Activated CD4-positive, alpha-beta T cell treated with anti-CD3 and anti-CD28 coated beads for 36 hours (primary cell): ENCODE measurements at regions not wholly inside any gene's neighbourhood (a gene's known extent, or its start where the extent isn't known, plus 50 kb on each side); places are given as distances from the start of the nearest gene placed in this dataset.
A peak's percentile ranks its signal among the peaks of the same experiment; 100 is the strongest.

Experiments
- ATAC-seq: fragments of 200-7000 bp; cut with Tn5 transposase; one replicate; pipeline ENCODE4 v1.10.0; 2021; ENCODE audit warnings: mild to moderate bottlenecking, moderate library complexity
- CTCF ChIA-PET: fragments of 350-600 bp; sonication (Branson Sonifier 250); formaldehyde crosslinking; loops from one replicate; lab custom pipeline; 2021; ENCODE audit warnings: antibody characterized with exemption; lab: Charles Lee
- POLR2A ChIA-PET: fragments of 350-600 bp; sonication (Branson Sonifier 250); formaldehyde crosslinking; loops from one replicate; lab custom pipeline; 2021; ENCODE audit warnings: antibody characterized with exemption, inconsistent platforms; lab: Charles Lee
- DNase-seq: peaks from one replicate; pipeline ENCODE4 v3.0.0-alpha.2; 2020
- H3K27ac Mint-ChIP-seq: one replicate; pipeline ENCODE4 v1.8.0; 2021; ENCODE audit warnings: mixed read lengths
- H3K27me3 Mint-ChIP-seq: one replicate; pipeline ENCODE4 v1.8.0; 2021; ENCODE audit warnings: mixed read lengths
- H3K36me3 Mint-ChIP-seq: one replicate; pipeline ENCODE4 v1.8.0; 2021; ENCODE audit warnings: low read depth, mixed read lengths
- H3K4me1 Mint-ChIP-seq: one replicate; pipeline ENCODE4 v1.8.0; 2021; ENCODE audit warnings: mixed read lengths
- H3K4me3 Mint-ChIP-seq: one replicate; pipeline ENCODE4 v1.8.0; 2021; ENCODE audit warnings: mild to moderate bottlenecking, moderate library complexity, mixed read lengths
- H3K9me3 Mint-ChIP-seq: one replicate; pipeline ENCODE4 v1.8.0; 2021; ENCODE audit warnings: low read depth, mixed read lengths
- intact Hi-C, 2 experiments: fragments of 100-400 bp; cut with DNase I in 1 of 2; cut with micrococcal nuclease in 1 of 2; formaldehyde crosslinking; loops; one replicate each; pipeline versions ENCODE4 v1.14.2 to v1.15.1; 2022 to 2024; cut with DNase I, micrococcal nuclease

DNA sequence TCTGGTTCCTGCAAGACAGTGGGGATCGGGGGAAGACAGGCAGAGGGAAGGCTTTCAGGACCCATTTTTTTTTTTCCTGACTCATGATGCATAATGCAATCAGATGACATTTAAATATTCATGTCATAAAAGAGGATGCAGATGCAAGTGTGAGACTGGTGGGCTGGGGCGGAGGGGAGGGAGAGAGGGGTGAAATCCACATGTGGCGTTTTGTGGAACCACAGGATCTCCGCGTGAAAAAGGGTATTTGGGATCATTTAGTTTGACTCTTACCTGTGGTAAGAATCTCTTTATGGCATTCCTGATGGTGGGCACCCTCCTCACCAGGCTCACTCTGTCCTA lies 249.3 kb upstream of the CSF3R start:
- H3K27me3 Mint-ChIP-seq, result peaks cover 21% of the 10 kb centered on the region
- DNase-seq, result no peak
- H3K9me3 Mint-ChIP-seq, result no peaks in the 10 kb centered on the region
- no peaks in the 10 kb centered on the region for H3K4me1 Mint-ChIP-seq
- CTCF ChIA-PET, result no interaction called here
- H3K4me3 Mint-ChIP-seq, result no peak overlapping the region
- POLR2A ChIA-PET, result no interaction called here
- ATAC-seq, result no peak
- H3K27ac Mint-ChIP-seq, result no peak overlapping the region
- intact Hi-C loops, result no loop called here
- H3K36me3 Mint-ChIP-seq, result no peaks in the 10 kb centered on the region

DNA sequence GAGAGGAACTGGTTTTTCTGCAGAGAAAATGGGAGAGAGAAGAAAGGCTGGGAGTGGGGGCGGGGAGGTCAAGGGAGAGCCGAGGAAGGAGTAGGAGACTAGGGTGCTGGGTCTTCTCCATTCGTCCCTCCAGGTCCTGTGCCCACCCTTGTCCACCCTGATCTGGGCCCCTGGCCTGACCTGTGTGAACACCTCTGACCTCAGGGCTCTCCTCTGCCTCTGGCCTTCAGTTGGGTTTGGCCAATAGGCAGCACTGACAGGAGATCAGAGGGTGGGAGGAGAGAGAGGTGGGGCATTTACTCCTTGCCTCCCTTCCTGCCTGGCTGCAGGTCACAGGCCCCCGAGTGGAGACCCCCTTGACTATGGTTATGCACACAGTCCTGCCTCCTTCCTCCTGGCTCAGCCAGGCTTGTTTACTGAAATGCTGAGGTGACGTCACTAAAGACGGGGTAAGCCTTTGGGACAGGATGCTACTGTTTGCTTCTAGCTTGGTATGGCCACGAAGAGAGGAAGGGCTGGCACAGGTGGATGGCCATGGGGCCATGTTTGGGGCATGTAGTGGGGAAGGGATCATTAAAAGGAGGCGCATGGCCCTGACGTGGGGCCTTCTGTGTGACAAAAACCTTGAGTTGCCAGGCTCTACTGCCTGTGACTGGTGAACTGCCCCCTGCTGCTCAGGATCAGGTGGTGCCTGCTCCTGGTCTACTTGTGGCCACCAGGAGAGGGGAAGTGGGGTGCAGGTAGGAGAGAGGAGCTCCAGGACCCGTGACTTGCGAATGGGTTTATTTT lies 248.7 kb upstream of the CSF3R start:
- ChIA-PET CTCF (interaction anchor here (0.7 kb wide), 1 partner anchor 13 kb away, joined by 3 read pairs; no protein-coding TSS in a partner anchor), POLR2A (no interaction called here)
- Mint-ChIP-seq H3K27me3 (peaks cover 18% of the 10 kb centered on the region), H3K36me3 (no peaks in the 10 kb centered on the region), H3K4me1 (no peaks in the 10 kb centered on the region), H3K4me3 (no peak overlapping the region), H3K9me3 (no peaks in the 10 kb centered on the region), H3K27ac (no peak overlapping the region)
- intact Hi-C loops, result no loop called here
- DNase-seq (peak; percentile 15), ATAC-seq (no peak)

DNA sequence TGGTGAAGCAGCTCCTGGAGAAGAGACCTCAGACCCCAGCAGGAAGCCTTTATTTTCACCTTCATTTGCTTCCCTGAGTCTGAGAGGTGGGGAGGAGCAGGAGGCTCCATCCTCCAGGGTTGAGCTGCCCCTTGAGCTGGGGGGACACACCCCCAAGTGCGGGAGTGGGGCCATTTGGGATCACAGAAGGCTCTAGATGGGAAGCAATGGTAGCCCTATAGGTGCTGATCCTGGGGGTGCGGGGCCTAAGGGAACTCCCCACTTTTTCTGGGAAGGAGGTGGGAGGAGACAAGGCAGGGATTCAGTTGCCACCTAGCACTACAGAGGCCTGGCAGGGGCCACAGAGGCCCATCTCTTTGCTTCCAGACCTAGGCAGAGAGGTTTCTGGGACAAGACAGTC lies 247.9 kb upstream of the CSF3R start:
- POLR2A ChIA-PET, result no interaction called here
- Mint-ChIP-seq H3K9me3 (no peaks in the 10 kb centered on the region), H3K27ac (no peak overlapping the region), H3K36me3 (no peaks in the 10 kb centered on the region), H3K4me3 (no peak overlapping the region), H3K4me1 (no peaks in the 10 kb centered on the region), H3K27me3 (peaks cover 18% of the 10 kb centered on the region)
- CTCF ChIA-PET, result interaction anchor here (0.7 kb wide), 1 partner anchor 14 kb away, joined by 3 read pairs; no protein-coding TSS in a partner anchor
- intact Hi-C loops, result no loop called here
- DNase-seq (no peak), ATAC-seq (no peak)

DNA sequence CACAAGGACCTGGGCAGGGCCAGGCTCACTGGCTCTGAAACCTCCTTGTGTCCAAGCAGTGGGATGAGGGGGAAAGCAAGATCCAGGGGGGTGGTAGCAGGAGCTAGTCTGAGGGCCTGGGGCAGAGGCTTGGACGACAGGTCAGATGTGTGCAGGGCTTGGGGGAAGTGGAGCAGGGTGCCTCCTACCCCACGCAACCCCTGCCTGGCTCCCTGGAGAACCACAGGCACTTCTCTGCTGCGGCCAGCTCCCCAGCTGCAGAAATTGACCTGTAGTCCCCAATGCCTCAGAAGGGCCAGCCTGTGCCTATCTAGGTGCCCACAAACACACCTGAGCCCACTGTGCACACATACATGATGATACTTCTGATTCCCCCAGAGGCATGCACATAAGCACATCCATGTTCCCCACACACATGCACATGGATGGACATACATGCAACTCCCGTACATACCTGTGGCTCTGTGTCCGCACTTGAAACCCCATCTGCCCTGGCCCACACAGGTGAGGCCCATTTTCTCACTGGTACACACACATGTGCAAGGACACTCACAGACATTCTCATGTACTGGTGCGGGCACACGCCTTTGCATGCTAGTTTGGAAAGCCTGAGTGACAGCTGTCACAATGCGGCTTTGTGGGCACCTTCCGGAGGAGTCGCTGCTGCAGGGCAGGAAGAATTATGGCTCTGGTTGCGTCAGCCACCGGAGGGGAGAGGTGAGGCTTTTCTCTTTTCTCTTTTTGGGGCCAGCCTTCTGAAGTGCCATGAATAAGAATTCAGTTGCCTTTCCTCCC lies 247.2 kb upstream of the CSF3R start:
- Mint-ChIP-seq H3K4me3 (no peak overlapping the region), H3K4me1 (no peaks in the 10 kb centered on the region), H3K36me3 (no peaks in the 10 kb centered on the region), H3K27ac (no peak overlapping the region), H3K27me3 (peaks cover 14% of the 10 kb centered on the region), H3K9me3 (no peaks in the 10 kb centered on the region)
- peak; percentile 12 for DNase-seq
- ChIA-PET CTCF (interaction anchor here (0.6 kb wide), 1 partner anchor 546 kb away, joined by 3 read pairs; no protein-coding TSS in a partner anchor), POLR2A (interaction anchor here (0.6 kb wide), 1 partner anchor 155 kb away, joined by 3 read pairs; no protein-coding TSS in a partner anchor)
- intact Hi-C loops, result no loop called here
- ATAC-seq, result no peak

DNA sequence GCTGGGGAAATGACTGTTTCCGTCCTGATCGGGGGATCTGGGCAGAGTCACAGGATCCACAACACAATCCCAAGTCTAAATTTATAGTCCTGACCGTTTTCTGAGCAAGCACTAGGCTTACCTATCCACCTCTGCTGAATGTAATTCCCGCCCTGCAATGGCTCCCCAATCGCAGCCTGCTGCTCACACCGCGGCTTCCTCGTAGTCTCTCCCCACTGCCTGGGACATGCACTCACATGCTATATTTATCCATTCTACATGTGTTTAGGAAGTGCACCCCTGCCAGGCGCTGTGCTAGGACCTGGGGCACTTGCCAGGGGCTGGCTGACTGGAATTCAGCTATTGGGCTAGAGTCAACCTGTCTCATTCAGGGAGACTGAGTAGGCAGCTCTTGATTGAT lies 246.6 kb upstream of the CSF3R start:
- no peaks in the 10 kb centered on the region for H3K4me1 Mint-ChIP-seq
- no peaks in the 10 kb centered on the region for H3K9me3 Mint-ChIP-seq
- CTCF ChIA-PET, result interaction anchor here (0.6 to 0.8 kb wide), 2 partner anchors 542 to 547 kb away, joined by 3 read pairs; no protein-coding TSS in a partner anchor
- DNase-seq (no peak), ATAC-seq (no peak)
- H3K27me3 Mint-ChIP-seq, result peaks cover 17% of the 10 kb centered on the region
- H3K36me3 Mint-ChIP-seq, result no peaks in the 10 kb centered on the region
- no peak overlapping the region for H3K4me3 Mint-ChIP-seq
- H3K27ac Mint-ChIP-seq, result no peak overlapping the region
- intact Hi-C loops, result no loop called here
- POLR2A ChIA-PET, result interaction anchor here (0.6 kb wide), 1 partner anchor 155 kb away, joined by 3 read pairs; no protein-coding TSS in a partner anchor

DNA sequence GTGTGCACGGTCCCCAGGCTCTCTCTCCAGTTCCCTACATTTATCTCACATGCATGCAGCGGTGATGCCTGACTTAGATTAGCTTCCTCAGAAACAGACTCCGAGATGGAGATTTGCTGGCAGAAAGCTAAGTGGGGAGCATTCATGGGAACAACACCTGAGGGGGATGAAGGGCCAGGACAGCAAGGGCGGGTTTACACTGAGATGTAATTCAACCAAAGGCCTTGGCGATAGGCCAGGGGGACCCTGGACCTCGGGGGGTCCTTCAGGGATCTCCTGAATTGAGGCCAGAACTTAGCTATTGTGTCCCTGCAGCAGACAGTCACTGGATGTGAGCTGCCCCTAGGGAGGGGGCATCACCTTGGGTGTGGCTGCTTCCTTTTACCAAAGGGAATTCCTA lies 246.1 kb upstream of the CSF3R start:
- DNase-seq (no peak), ATAC-seq (no peak)
- Mint-ChIP-seq H3K9me3 (no peaks in the 10 kb centered on the region), H3K4me3 (no peak overlapping the region), H3K27me3 (peaks cover 17% of the 10 kb centered on the region), H3K36me3 (no peaks in the 10 kb centered on the region), H3K4me1 (no peaks in the 10 kb centered on the region), H3K27ac (no peak overlapping the region)
- POLR2A ChIA-PET, result interaction anchor here (0.6 kb wide), 1 partner anchor 156 kb away, joined by 3 read pairs; no protein-coding TSS in a partner anchor
- CTCF ChIA-PET, result interaction anchor here (0.8 kb wide), 1 partner anchor 542 kb away, joined by 3 read pairs; no protein-coding TSS in a partner anchor
- intact Hi-C loops, result no loop called here

DNA sequence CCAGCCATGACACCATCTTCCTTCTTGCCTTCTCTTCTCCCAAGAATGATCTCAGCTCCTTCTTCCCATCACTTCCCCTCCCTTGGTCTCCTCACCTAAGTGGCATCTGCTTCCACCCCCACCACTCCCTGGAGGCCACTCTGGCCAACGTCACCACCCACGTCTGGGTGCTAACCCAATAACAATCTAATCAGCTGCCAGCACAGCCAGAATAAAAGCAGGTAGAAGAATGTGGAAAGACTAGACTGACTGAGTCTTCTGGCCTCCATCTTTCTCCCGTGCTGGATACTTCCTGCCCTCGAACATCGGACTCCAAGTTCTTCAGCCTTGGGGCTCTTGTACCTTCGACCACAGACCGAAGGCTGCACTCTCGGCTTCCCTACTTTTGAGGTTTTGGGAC lies 245.3 kb upstream of the CSF3R start:
- Mint-ChIP-seq H3K36me3 (no peaks in the 10 kb centered on the region), H3K27ac (no peak overlapping the region)

DNA sequence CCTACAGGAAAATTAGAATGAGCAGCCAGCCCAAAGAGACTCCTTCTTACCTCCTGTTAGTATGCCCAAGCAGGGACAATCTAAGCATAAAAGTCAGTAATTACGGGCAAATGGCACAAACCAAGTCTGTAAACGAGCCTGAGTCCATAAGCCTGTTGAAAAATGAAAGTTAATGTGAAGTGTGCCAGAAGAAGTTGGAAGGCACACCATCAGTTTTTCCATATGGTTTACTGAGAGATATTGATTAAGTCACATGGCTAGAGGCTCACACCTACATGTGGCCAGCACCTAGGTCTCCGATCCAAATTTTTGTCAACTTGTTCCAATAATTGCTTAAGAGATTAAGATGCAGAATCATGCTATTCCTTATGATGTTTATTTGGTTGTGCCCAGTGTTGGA lies 242.4 kb upstream of the CSF3R start:
- no peaks in the 10 kb centered on the region for H3K9me3 Mint-ChIP-seq
- POLR2A ChIA-PET, result no interaction called here
- intact Hi-C loops, result no loop called here
- H3K36me3 Mint-ChIP-seq, result no peaks in the 10 kb centered on the region
- peaks cover 13% of the 10 kb centered on the region for H3K27me3 Mint-ChIP-seq
- DNase-seq (no peak), ATAC-seq (no peak)
- H3K4me1 Mint-ChIP-seq, result no peaks in the 10 kb centered on the region
- H3K4me3 Mint-ChIP-seq, result no peak overlapping the region
- H3K27ac Mint-ChIP-seq, result no peak overlapping the region
- CTCF ChIA-PET, result no interaction called here

More for the DNA sequence above, 245.3 kb upstream of the CSF3R start:
- POLR2A ChIA-PET, result no interaction called here
- Mint-ChIP-seq H3K4me3 (no peak overlapping the region), H3K4me1 (no peaks in the 10 kb centered on the region), H3K27me3 (peaks cover 17% of the 10 kb centered on the region), H3K9me3 (no peaks in the 10 kb centered on the region)
- DNase-seq, result no peak
- CTCF ChIA-PET, result interaction anchor here (0.5 kb wide), 1 partner anchor 50 kb away, joined by 4 read pairs; no protein-coding TSS in a partner anchor
- intact Hi-C loops, result no loop called here
- ATAC-seq, result no peak

DNA sequence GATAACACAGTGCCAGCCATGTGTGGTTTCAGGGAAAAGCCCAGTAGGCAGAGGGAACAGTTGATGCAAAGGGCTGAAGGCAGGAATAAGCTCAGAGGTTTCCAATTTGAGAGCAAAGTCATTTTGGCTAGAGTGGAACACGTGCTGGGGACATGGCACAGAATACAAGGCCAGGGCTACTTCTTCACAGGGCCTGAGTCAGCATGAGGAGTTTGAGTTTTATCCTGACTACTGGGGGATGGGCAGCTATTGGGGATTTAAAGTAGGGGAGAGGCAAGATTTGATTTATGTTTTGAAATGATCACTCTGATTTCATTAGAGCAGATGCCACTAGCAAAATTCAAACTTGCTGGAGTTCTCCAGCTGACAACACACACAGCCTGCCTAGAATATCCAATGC lies 241.1 kb upstream of the CSF3R start:
- ATAC-seq, result no peak
- Mint-ChIP-seq H3K4me1 (no peaks in the 10 kb centered on the region), H3K27me3 (peaks cover 9% of the 10 kb centered on the region), H3K9me3 (no peaks in the 10 kb centered on the region), H3K27ac (no peak overlapping the region), H3K4me3 (no peak overlapping the region), H3K36me3 (no peaks in the 10 kb centered on the region)
- ChIA-PET POLR2A (no interaction called here), CTCF (interaction anchor here (0.6 to 0.8 kb wide), 2 partner anchors 148 to 531 kb away, joined by 3 to 4 read pairs; no protein-coding TSS in a partner anchor)
- no peak for DNase-seq
- intact Hi-C loops, result no loop called here

DNA sequence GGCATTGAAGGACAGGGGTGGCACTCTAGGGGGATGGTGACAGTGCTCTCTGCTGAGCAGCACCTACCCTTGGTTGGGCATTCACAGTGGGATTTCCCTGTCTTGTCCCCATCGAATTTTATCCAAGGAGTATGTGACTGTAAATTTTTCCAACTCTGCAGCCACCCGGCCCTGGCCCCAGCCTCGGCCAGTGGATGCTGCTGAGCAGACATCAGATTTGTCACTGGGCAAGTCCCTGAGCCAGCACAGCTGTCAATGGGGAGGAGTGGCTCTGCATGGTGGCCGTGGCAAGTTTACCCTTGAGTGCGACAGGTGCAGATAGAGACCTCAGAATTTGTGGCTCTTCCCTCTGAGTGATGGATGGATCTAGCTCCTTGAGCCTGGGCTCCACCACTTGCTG lies 240.2 kb upstream of the CSF3R start:
- intact Hi-C loops, result no loop called here
- POLR2A ChIA-PET, result no interaction called here
- H3K4me1 Mint-ChIP-seq, result no peaks in the 10 kb centered on the region

DNA sequence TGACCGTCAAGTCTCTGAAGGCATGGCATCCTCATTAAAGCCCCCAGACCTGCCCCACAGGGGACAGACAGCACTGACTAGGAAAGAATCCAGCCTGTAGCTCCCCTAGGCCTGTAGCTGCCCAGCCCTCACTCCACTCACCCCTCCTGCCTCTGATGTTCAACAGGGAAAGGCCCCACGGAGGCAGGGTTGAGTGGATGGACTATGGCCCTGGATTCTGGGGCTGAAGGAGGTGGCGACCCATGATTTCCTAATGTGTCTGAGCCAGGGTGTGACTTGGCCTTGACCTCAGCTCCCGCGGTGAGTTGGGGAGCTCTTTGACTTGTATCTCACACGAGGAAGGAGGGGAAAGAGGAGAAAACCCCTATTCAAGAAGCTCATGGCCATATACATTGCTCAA lies 238.5 kb upstream of the CSF3R start:
- Mint-ChIP-seq H3K27ac (no peak overlapping the region), H3K36me3 (no peaks in the 10 kb centered on the region), H3K4me1 (no peaks in the 10 kb centered on the region), H3K27me3 (peaks cover 14% of the 10 kb centered on the region), H3K4me3 (no peak overlapping the region), H3K9me3 (no peaks in the 10 kb centered on the region)
- CTCF ChIA-PET, result no interaction called here
- POLR2A ChIA-PET, result no interaction called here
- intact Hi-C loops, result no loop called here
- no peak for DNase-seq
- ATAC-seq, result no peak

More for the DNA sequence above, 240.2 kb upstream of the CSF3R start:
- CTCF ChIA-PET, result interaction anchor here (1.7 kb wide), 1 partner anchor 11 kb away, joined by 4 read pairs; no protein-coding TSS in a partner anchor
- Mint-ChIP-seq H3K9me3 (no peaks in the 10 kb centered on the region), H3K4me3 (no peak overlapping the region), H3K36me3 (no peaks in the 10 kb centered on the region), H3K27me3 (peaks cover 7% of the 10 kb centered on the region), H3K27ac (no peak overlapping the region)
- ATAC-seq, result no peak
- DNase-seq, result no peak
